Epithelial cell of esophagus (primary cell): ENCODE measurements at regions not wholly inside any gene's neighbourhood (a gene's known extent, or its start where the extent isn't known, plus 50 kb on each side); places are given as distances from the start of the nearest gene placed in this dataset.

ENCODE experiments used
- DNase-seq: peaks from one replicate; pipeline ENCODE4 v3.0.0; 2010; ENCODE audit warnings: low read depth
- H3K4me3 ChIP-seq: 2 replicates; pipeline ENCODE4 v1.5.1; 2011; ENCODE audit warnings: mild to moderate bottlenecking, low read length, control low read depth
- CTCF ChIP-seq: IDR thresholded peaks from 2 replicates; pipeline ENCODE4 v1.5.1; 2011; ENCODE audit warnings: low read depth, mild to moderate bottlenecking, low read length, control low read depth, inconsistent platforms; ENCODE audit not compliant: insufficient read depth; ENCODE audit errors: missing control alignments

DNA sequence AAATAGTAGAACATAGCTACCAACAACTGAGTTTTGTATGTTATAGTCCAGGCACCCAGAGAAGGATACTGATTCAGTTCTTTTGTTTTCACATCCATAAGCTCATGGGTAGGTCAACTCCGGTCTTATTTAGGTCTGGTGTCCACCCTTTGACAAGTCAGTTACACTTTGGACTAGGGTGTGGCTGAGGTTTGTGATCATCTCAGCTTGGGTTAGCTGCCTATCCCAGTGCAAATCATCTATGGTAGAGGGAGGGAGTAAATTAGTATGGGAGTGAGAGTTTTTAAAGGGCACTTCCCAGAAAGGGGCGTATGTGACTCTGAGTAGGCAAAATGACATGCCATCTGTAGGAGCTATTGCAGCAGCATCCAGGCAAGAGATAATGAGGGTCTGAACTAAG lies 66.1 kb downstream of the TANC2 start:
- H3K4me3 ChIP-seq: no peak overlapping the region
- TF ChIP-seq CTCF: no peak
- no peak for DNase-seq

- TF ChIP-seq CTCF: no peak
- DNase-seq: no peak
- H3K4me3 ChIP-seq: no peak overlapping the region
These were observed 67.1 kb downstream of the TANC2 start for GRCh38 chr17:63033142-63033541.

DNA sequence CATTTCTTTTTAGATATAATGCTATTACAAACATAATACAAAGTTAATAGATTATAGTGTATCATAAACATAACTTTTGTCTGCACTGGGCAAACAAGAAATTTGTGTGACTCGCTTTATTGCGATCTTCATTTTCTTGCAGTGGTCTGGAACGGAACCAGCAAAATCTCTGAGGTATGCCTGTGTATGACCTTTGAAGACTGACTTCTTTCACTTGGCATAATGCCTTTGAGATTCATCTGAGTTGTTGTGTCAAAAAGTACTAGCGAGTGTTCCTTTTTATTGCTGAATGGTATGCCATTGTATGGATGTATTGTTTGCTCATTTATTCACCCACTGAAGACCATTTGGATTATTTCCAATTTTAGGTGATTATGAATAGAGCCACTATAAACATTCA lies 69.2 kb downstream of the TANC2 start:
- no peak overlapping the region for H3K4me3 ChIP-seq
- DNase-seq: peak; percentile 38
- TF ChIP-seq CTCF: no peak

GRCh38 chr17:63035695-63036094 lies 69.7 kb downstream of the TANC2 start:
- no peak for DNase-seq
- H3K4me3 ChIP-seq: no peak overlapping the region
- TF ChIP-seq CTCF: no peak

DNA sequence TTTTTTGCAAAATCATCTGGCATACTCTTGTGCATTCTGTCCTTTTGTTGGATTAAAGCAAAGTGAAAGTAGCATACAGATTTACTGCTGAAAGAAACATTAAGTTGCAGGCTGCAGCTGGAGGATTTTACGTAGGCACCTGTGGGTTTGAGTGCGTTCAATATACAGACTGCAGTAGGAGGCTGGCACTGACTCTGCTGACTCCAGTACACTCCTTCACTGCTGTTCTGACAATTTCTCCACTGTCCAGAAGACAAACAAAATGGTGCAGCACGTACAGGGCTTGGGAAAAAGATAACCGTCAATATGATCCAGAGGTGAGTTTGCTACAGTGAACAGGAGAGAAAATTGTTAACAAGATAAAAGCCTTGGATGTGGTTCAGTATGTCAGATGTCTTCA lies 73.3 kb downstream of the TANC2 start:
- no peak overlapping the region for H3K4me3 ChIP-seq
- no peak for DNase-seq
- no peak for TF ChIP-seq CTCF

DNA sequence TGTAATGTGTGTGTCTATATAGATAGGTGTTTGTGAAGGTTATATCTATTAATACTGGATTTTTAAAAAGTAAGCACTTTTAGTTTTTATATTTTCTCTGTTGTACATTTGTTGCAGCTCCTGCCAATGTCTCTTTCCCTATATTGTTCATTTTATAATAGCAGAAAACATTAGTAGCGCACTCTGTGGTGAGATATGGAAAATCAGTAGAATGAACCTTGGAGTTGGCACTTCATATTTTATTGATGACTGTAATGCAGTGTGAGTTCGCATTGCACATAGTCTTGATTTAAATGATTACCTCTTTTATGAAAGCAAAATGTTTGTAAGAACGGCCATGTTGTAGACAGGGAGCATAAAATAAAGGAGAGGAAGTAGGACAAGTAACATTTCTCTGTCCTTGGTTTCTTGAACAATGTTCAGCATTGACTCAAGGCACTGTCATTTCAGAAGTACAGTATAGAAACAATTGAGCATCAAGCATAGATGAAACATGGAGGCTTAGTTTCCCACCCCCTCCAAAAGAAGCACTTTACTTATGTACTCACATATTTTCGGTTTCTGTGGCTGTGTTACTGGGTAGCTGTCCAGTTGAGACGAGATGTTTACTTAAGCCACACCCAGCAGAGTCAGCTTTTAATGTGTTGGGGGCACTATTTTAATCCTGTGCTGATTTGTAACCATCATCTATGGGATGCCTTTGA lies 74.0 kb downstream of the TANC2 start:
- H3K4me3 ChIP-seq: no peak overlapping the region
- TF ChIP-seq CTCF: no peak
- DNase-seq: peak; percentile 59

GRCh38 chr17:63040816-63041215 lies 74.8 kb downstream of the TANC2 start:
- H3K4me3 ChIP-seq: no peak overlapping the region
- DNase-seq: no peak
- no peak for TF ChIP-seq CTCF
